ENCODE measurements at regions not wholly inside any gene's neighbourhood (a gene's known extent, or its start where the extent isn't known, plus 50 kb on each side); places are given as distances from the start of the nearest gene placed in this dataset.

DNA sequence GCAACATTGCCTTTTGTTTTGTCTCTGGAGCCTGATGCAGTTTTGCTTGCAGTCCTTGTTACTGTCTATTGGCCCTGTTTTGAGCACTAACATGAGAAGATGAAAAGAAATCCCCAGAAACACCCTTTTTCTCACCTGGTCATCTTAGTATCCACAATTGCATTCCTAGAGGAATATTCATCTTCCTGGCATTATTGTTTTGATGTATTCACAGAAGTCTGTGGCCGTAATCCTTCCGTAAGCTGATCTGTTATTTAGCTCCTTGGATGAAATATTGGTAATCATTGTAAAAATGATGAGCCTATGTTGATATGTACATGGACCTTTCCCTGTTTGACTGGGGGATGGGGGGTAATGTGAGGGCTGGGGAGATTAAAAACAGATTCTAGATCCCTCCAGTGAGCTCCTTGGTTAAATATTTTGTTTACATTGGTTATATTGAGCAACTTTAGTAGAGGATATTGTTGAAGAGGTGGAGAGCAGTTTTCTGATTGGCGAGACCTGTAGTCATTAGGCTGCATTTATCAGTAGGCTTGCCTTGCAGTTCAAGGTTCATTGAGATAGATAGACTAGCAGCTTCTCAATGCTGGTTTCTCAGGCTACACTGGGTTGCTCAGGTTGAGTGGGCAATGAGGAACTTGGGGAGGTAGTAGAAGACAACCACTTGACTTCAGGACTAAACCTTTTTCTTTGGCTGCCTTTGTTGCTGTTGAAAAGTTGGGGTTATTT is 117.5 kb downstream of the MACIR start:
- Histone ChIP-seq H3K23ac (ENCODE audit: insufficient read length) (no peak overlapping the region), H3K14ac (ENCODE audit: insufficient read length) (no peak overlapping the region), H3K18ac (ENCODE audit: extremely low read depth, low read length) (no peak overlapping the region), H3K4me1 (replicated peaks in 1 of 4; ENCODE audit: control insufficient read depth in 3 of 4, insufficient read depth in 4 of 4, low read length in 3 of 4) (peaks cover 0 to 7% (median 0%) of the 10 kb centered on the region in 4 experiments; a peak in 4 of 7 replicates), H3K23me2 (ENCODE audit: low read depth, low read length) (no peaks in the 10 kb centered on the region; the same call in 1 of the 2 replicates), H3K36me3 (ENCODE audit: control insufficient read depth in 2 of 4, insufficient read depth in 4 of 4, low read length in 3 of 4) (no peaks in the 10 kb centered on the region), H2BK12ac (ENCODE audit: low read depth, low read length) (no peak overlapping the region), H3K4ac (replicated peaks; ENCODE audit: insufficient read length, low read depth, low read length) (no peak overlapping the region), H3K79me2 (ENCODE audit: control insufficient read depth in 1 of 2, insufficient read depth in 2 of 2, low read length in 2 of 2) (no peaks in the 10 kb centered on the region), H3K4me3 (ENCODE audit: extremely low read depth in 1 of 4, insufficient read depth in 2 of 4, low read depth in 3 of 4, low read length in 4 of 4) (no peak overlapping the region), H3K56ac (replicated peaks; ENCODE audit: insufficient read length, low read depth, low read length) (no peak overlapping the region), H3K79me1 (ENCODE audit: low read depth, low read length) (no peaks in the 10 kb centered on the region), H3K4me2 (ENCODE audit: insufficient read depth in 1 of 2, low read depth in 2 of 2, low read length in 2 of 2) (no peak overlapping the region), H4K91ac (replicated peaks; ENCODE audit: insufficient read length, low read length) (no peak overlapping the region), H2BK20ac (ENCODE audit: low read length) (no peak overlapping the region), H2BK15ac (ENCODE audit: low read length) (no peak overlapping the region), H2AK5ac (ENCODE audit: low read depth, low read length) (no peak overlapping the region), H2BK5ac (ENCODE audit: low read depth, low read length) (no peak overlapping the region), H4K20me1 (replicated peaks in 1 of 2; ENCODE audit: control insufficient read depth in 1 of 2, insufficient read depth in 2 of 2, low read length in 2 of 2) (no peaks in the 10 kb centered on the region), H4K5ac (ENCODE audit: insufficient read length, low read depth, low read length) (no peak overlapping the region), H3K27ac (ENCODE audit: low read depth, low read length) (no peak overlapping the region), H2BK120ac (replicated peaks; ENCODE audit: low read depth, low read length) (no peak overlapping the region), H3K27me3 (replicated peaks in 1 of 4; ENCODE audit: control insufficient read depth in 3 of 4, extremely low read depth in 1 of 4, insufficient read depth in 3 of 4, low read length in 3 of 4) (no peaks in the 10 kb centered on the region), H4K8ac (ENCODE audit: extremely low read depth, insufficient read depth, low read length) (no peak overlapping the region), H3K9ac (replicated peaks in 1 of 4; ENCODE audit: extremely low read depth in 1 of 4, low read depth in 3 of 4, low read length in 3 of 4) (no peak overlapping the region), H2AFZ (ENCODE audit: low read length) (no peak overlapping the region), H3K9me3 (ENCODE audit: insufficient read depth in 2 of 2, low read depth in 1 of 2, low read length in 1 of 2) (no peaks in the 10 kb centered on the region)
- TF ChIP-seq EZH2 (IDR thresholded peaks at IDR 0.05; ENCODE audit: low read depth, low read length, severe bottlenecking): no peak
- TF ChIP-seq SIRT6 (IDR thresholded peaks at IDR 0.05; ENCODE audit: low read length): no peak
- TF ChIP-seq BACH1 (IDR thresholded peaks at IDR 0.05; ENCODE audit: low read length): no peak
- TF ChIP-seq GTF2F1 (IDR thresholded peaks at IDR 0.05; ENCODE audit: borderline replicate concordance, low read depth, low read length): no peak
- TF ChIP-seq TEAD4 (IDR thresholded peaks at IDR 0.05; ENCODE audit: low read depth, low read length): no peak
- TF ChIP-seq SP2 (IDR thresholded peaks at IDR 0.05; ENCODE audit: low read length): no peak
- no peak for TF ChIP-seq MAFK (IDR thresholded peaks at IDR 0.05; ENCODE audit: low read depth, low read length)
- TF ChIP-seq KDM4A (IDR thresholded peaks at IDR 0.05; ENCODE audit: low read depth, low read length, severe bottlenecking): no peak
- ChIA-PET CTCF (ENCODE audit: partially characterized antibody) (interaction anchor here (0.6 to 2.0 kb wide), 8 partner anchors 9 to 405 kb away, joined by 3 to 7 read pairs (median 4); partner anchors contain the start of gene MACIR), POLR2A (ENCODE audit: partially characterized antibody) (no interaction called here)
- FAIRE-seq (no peak), DNase-seq (ENCODE audit: low read depth in 1 of 2, low spot score in 2 of 2) (no peak)
- 97% methylated on average over 3 of the region's 3 CpGs; no CpG with 5 or more reads in 1 of the 2 experiments for WGBS, 2 experiments (ENCODE audit: extremely low coverage in 1 of 2, insufficient coverage in 1 of 2, insufficient read length in 1 of 2, insufficient replicate concordance in 2 of 2, low coverage in 1 of 2, low lambda C conversion rate in 2 of 2, missing lambda C conversion rate in 1 of 2)
